ENCODE measurements at regions not wholly inside any gene's neighbourhood (a gene's known extent, or its start where the extent isn't known, plus 50 kb on each side); places are given as distances from the start of the nearest gene placed in this dataset.

DNA sequence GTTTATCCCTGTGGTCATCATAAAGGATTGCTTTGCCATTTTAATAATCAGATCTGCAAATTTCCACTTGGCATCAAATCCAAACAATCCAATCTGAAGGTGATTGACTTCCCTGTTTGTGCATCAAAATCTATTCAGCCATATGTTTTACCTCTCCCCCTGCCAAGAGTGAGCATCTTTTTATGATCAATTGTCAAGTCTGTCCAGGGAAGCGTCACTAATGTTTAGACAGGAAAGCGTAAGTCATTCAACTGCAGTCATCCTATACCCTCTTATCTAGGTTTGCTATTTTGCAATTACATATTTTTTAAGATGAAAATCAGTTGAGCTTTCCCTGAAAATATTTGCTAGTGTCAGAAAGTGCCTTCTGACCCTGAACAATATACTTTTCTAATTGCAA, 1224.1 kb upstream of the SEL1L start:
- no peak overlapping the region for H3K14ac ChIP-seq (ENCODE audit: low read length)
- no peak overlapping the region for H3K4ac ChIP-seq (ENCODE audit: low read depth, low read length)
- no peaks in the 10 kb centered on the region for H3K9me3 ChIP-seq (ENCODE audit: insufficient read depth, low read depth, low read length)
- H4K12ac ChIP-seq (ENCODE audit: low read depth, low read length) = no peak overlapping the region
- H4K91ac ChIP-seq (ENCODE audit: low read depth, low read length) = no peak overlapping the region
- H3K4me1 ChIP-seq (ENCODE audit: control insufficient read depth in 1 of 2, insufficient read depth in 2 of 2, low read length in 2 of 2) = no peaks in the 10 kb centered on the region
- no peak overlapping the region for H2BK5ac ChIP-seq (ENCODE audit: low read depth, low read length, poor library complexity)
- H2BK120ac ChIP-seq (ENCODE audit: insufficient read depth, low read length, poor library complexity) = no peak overlapping the region
- no peaks in the 10 kb centered on the region for H3K79me2 ChIP-seq (ENCODE audit: control insufficient read depth, insufficient read depth, low read length, poor library complexity)
- no peak overlapping the region for H3K27ac ChIP-seq (ENCODE audit: low read depth, low read length)
- no peak overlapping the region for H2AFZ ChIP-seq (ENCODE audit: insufficient read depth, low read length, poor library complexity)
- H2AK5ac ChIP-seq (ENCODE audit: low read length) = no peak overlapping the region
- H3K9ac ChIP-seq (ENCODE audit: low read length) = no peak overlapping the region
- no peak overlapping the region for H3K23ac ChIP-seq (ENCODE audit: low read length)
- H2BK12ac ChIP-seq (ENCODE audit: low read length) = no peak overlapping the region
- no peaks in the 10 kb centered on the region for H3K79me1 ChIP-seq (ENCODE audit: low read length)
- H3K4me2 ChIP-seq (ENCODE audit: low read length) = no peak overlapping the region
- H3K18ac ChIP-seq (ENCODE audit: low read length) = no peak overlapping the region
- H4K8ac ChIP-seq (ENCODE audit: low read depth, low read length) = no peak overlapping the region
- H3K27me3 ChIP-seq (ENCODE audit: insufficient read depth, low read length) = no peaks in the 10 kb centered on the region
- WGBS (ENCODE audit: extremely low coverage, insufficient coverage, insufficient read length) = no CpG with 5 or more reads among the region's 2 CpGs
- peak in 1 of 2 donors; percentile 46 for DNase-seq
- no peaks in the 10 kb centered on the region for H3K36me3 ChIP-seq (ENCODE audit: control insufficient read depth in 1 of 2, insufficient read depth in 2 of 2, low read length in 2 of 2)
- H3K4me3 ChIP-seq (ENCODE audit: low read depth, low read length) = no peak overlapping the region

DNA sequence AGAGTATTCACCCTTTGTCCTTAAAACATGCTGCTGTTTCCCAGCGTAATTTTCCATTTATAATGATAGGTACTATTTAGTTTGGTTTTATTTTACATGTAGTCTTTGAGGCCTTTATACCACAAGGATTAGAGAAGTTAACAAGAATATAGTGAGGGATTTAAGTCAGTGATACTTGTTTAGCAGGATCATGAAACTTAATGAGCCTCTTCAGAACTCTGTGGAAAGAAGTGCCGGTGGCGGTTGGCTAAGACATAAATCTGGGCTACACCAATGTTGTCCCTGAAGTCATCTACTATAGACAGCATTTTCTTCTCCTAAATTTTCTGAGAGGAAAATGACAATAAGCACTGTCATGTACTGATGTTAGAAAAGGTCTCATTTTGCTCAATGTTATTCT, 1226.0 kb upstream of the SEL1L start:
- DNase-seq = no peak

DNA sequence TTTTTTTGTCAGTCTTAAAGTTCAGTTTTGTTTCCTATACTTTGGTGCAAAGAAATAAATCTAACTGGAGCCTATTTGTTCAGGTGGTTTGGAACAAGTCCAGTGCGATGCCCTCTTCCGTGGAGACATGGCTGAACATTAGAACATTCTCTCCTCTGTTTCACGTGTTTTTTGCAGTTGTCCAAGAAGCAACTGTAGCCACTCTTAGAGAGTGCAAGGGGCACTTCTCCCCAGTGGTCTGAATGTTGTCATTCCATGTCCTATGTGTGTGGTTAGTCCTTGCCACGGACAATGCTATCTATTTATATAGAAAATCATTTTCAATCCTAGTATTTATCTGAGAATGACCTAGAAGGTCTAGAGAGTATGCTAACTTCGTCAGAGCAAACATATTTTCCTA, 1232.5 kb upstream of the SEL1L start:
- Histone ChIP-seq H2AK5ac (ENCODE audit: low read length) (no peak overlapping the region), H2BK12ac (ENCODE audit: low read length) (no peak overlapping the region), H3K14ac (ENCODE audit: low read length) (no peak overlapping the region), H4K8ac (ENCODE audit: low read depth, low read length) (no peak overlapping the region), H2BK5ac (ENCODE audit: low read depth, low read length, poor library complexity) (no peak overlapping the region), H4K12ac (ENCODE audit: low read depth, low read length) (no peak overlapping the region), H2AFZ (ENCODE audit: insufficient read depth, low read length, poor library complexity) (no peak overlapping the region), H3K79me1 (ENCODE audit: low read length) (no peaks in the 10 kb centered on the region), H3K9me3 (ENCODE audit: insufficient read depth, low read depth, low read length) (no peaks in the 10 kb centered on the region), H3K4me3 (ENCODE audit: low read depth, low read length) (no peak overlapping the region), H3K4me2 (ENCODE audit: low read length) (no peak overlapping the region), H3K27ac (ENCODE audit: low read depth, low read length) (no peak overlapping the region), H3K4ac (ENCODE audit: low read depth, low read length) (no peak overlapping the region), H2BK120ac (ENCODE audit: insufficient read depth, low read length, poor library complexity) (no peak overlapping the region), H3K9ac (ENCODE audit: low read length) (no peak overlapping the region), H3K18ac (ENCODE audit: low read length) (no peak overlapping the region), H3K27me3 (ENCODE audit: insufficient read depth, low read length) (no peaks in the 10 kb centered on the region), H3K79me2 (ENCODE audit: control insufficient read depth, insufficient read depth, low read length, poor library complexity) (no peaks in the 10 kb centered on the region), H3K36me3 (ENCODE audit: control insufficient read depth in 1 of 2, insufficient read depth in 2 of 2, low read length in 2 of 2) (no peaks in the 10 kb centered on the region), H4K91ac (ENCODE audit: low read depth, low read length) (no peak overlapping the region), H3K4me1 (ENCODE audit: control insufficient read depth in 1 of 2, insufficient read depth in 2 of 2, low read length in 2 of 2) (no peaks in the 10 kb centered on the region), H3K23ac (ENCODE audit: low read length) (no peak overlapping the region)
- no CpG with 5 or more reads among the region's 5 CpGs for WGBS (ENCODE audit: extremely low coverage, insufficient coverage, insufficient read length)
- no peak for DNase-seq

More for the DNA sequence above, 1226.0 kb upstream of the SEL1L start:
- Histone ChIP-seq H2AFZ (ENCODE audit: insufficient read depth, low read length, poor library complexity) (no peak overlapping the region), H3K4me2 (ENCODE audit: low read length) (no peak overlapping the region), H2BK12ac (ENCODE audit: low read length) (no peak overlapping the region), H3K18ac (ENCODE audit: low read length) (no peak overlapping the region), H3K79me1 (ENCODE audit: low read length) (no peaks in the 10 kb centered on the region), H4K8ac (ENCODE audit: low read depth, low read length) (no peak overlapping the region), H3K9ac (ENCODE audit: low read length) (no peak overlapping the region), H3K23ac (ENCODE audit: low read length) (no peak overlapping the region), H3K4ac (ENCODE audit: low read depth, low read length) (no peak overlapping the region), H3K27ac (ENCODE audit: low read depth, low read length) (no peak overlapping the region), H4K12ac (ENCODE audit: low read depth, low read length) (no peak overlapping the region), H3K4me3 (ENCODE audit: low read depth, low read length) (no peak overlapping the region), H3K79me2 (ENCODE audit: control insufficient read depth, insufficient read depth, low read length, poor library complexity) (no peaks in the 10 kb centered on the region), H3K14ac (ENCODE audit: low read length) (no peak overlapping the region), H2BK5ac (ENCODE audit: low read depth, low read length, poor library complexity) (no peak overlapping the region), H3K9me3 (ENCODE audit: insufficient read depth, low read depth, low read length) (no peaks in the 10 kb centered on the region), H4K91ac (ENCODE audit: low read depth, low read length) (no peak overlapping the region), H3K27me3 (ENCODE audit: insufficient read depth, low read length) (no peaks in the 10 kb centered on the region), H2BK120ac (ENCODE audit: insufficient read depth, low read length, poor library complexity) (no peak overlapping the region), H3K4me1 (ENCODE audit: control insufficient read depth in 1 of 2, insufficient read depth in 2 of 2, low read length in 2 of 2) (no peaks in the 10 kb centered on the region), H2AK5ac (ENCODE audit: low read length) (no peak overlapping the region), H3K36me3 (ENCODE audit: control insufficient read depth in 1 of 2, insufficient read depth in 2 of 2, low read length in 2 of 2) (no peaks in the 10 kb centered on the region)
- no CpG with 5 or more reads among the region's 3 CpGs for WGBS (ENCODE audit: extremely low coverage, insufficient coverage, insufficient read length)

DNA sequence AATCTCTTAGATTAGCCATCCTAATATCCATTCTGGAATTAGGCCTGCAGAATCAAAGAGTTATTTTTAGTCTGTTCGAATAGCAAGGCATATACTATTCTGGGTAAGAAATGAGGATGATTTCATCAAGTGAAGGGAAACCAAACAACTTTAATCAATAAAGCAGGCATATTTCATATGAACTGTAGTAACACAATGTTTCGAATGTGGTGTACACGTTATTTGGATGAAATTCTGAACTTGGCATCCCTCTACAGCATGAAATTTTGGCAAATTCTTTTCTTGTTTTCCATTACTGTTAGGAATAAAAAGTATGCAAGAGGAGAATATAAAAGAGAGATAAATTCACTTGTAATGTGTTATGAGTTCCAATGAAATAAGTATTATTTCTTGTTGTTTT, 1233.3 kb upstream of the SEL1L start:
- Histone ChIP-seq H2BK120ac (ENCODE audit: insufficient read depth, low read length, poor library complexity) (no peak overlapping the region), H3K79me1 (ENCODE audit: low read length) (no peaks in the 10 kb centered on the region), H2BK5ac (ENCODE audit: low read depth, low read length, poor library complexity) (no peak overlapping the region), H2BK12ac (ENCODE audit: low read length) (no peak overlapping the region), H3K9me3 (ENCODE audit: insufficient read depth, low read depth, low read length) (no peaks in the 10 kb centered on the region), H3K4me2 (ENCODE audit: low read length) (no peak overlapping the region), H3K4ac (ENCODE audit: low read depth, low read length) (no peak overlapping the region), H3K27ac (ENCODE audit: low read depth, low read length) (no peak overlapping the region), H3K14ac (ENCODE audit: low read length) (no peak overlapping the region), H3K23ac (ENCODE audit: low read length) (no peak overlapping the region), H2AK5ac (ENCODE audit: low read length) (no peak overlapping the region), H4K12ac (ENCODE audit: low read depth, low read length) (no peak overlapping the region), H4K91ac (ENCODE audit: low read depth, low read length) (no peak overlapping the region), H3K18ac (ENCODE audit: low read length) (no peak overlapping the region), H3K9ac (ENCODE audit: low read length) (no peak overlapping the region), H3K4me3 (ENCODE audit: low read depth, low read length) (no peak overlapping the region), H3K4me1 (ENCODE audit: control insufficient read depth in 1 of 2, insufficient read depth in 2 of 2, low read length in 2 of 2) (no peaks in the 10 kb centered on the region), H3K27me3 (ENCODE audit: insufficient read depth, low read length) (no peaks in the 10 kb centered on the region), H2AFZ (ENCODE audit: insufficient read depth, low read length, poor library complexity) (no peak overlapping the region), H3K36me3 (ENCODE audit: control insufficient read depth in 1 of 2, insufficient read depth in 2 of 2, low read length in 2 of 2) (no peaks in the 10 kb centered on the region), H3K79me2 (ENCODE audit: control insufficient read depth, insufficient read depth, low read length, poor library complexity) (no peaks in the 10 kb centered on the region), H4K8ac (ENCODE audit: low read depth, low read length) (no peak overlapping the region)
- DNase-seq = no peak
- no CpG with 5 or more reads among the region's 3 CpGs for WGBS (ENCODE audit: extremely low coverage, insufficient coverage, insufficient read length)
